CD14-positive monocyte (primary cell): ENCODE measurements at regions not wholly inside any gene's neighbourhood (a gene's known extent, or its start where the extent isn't known, plus 50 kb on each side); places are given as distances from the start of the nearest gene placed in this dataset.

Source experiments
- DNase-seq, 3 donors: peaks; one replicate each; pipeline ENCODE4 v3.0.0-alpha.2; 2011 to 2022
- H2AFZ ChIP-seq: 2 replicates; pipeline ENCODE4 v1.6.0; 2012; ENCODE audit warnings: mild to moderate bottlenecking, low read depth, low read length, inconsistent platforms; ENCODE audit not compliant: insufficient read depth, poor library complexity, severe bottlenecking
- H3K27ac ChIP-seq, 2 donors: 1 replicate in 1 of 2; 2 replicates in 1 of 2; pipeline ENCODE4 v1.5.1; 2012 to 2013; ENCODE audit warnings: low read length in 2 of 2, control low read depth in 1 of 2, inconsistent platforms in 1 of 2, low read depth in 1 of 2, mild to moderate bottlenecking in 1 of 2
- H3K27me3 ChIP-seq, 2 donors: one replicate each; pipeline versions ENCODE4 v1.6.0 to v1.6.1; 2011 to 2013; ENCODE audit warnings: low read length in 2 of 2; ENCODE audit not compliant: control insufficient read depth in 2 of 2, insufficient read depth in 2 of 2
- H3K36me3 ChIP-seq, 2 donors: replicated peaks in 1 of 2; 1 replicate in 1 of 2; 2 replicates in 1 of 2; pipeline versions ENCODE4 v1.5.1 to v1.6.1; 2012 to 2013; ENCODE audit warnings: low read length in 2 of 2, control low read depth in 1 of 2, inconsistent platforms in 1 of 2, mild to moderate bottlenecking in 1 of 2; ENCODE audit not compliant: insufficient read depth in 2 of 2, control insufficient read depth in 1 of 2
- H3K4me1 ChIP-seq, 2 donors: 1 replicate in 1 of 2; 2 replicates in 1 of 2; pipeline versions ENCODE4 v1.5.1 to v1.6.1; 2012 to 2013; ENCODE audit warnings: low read length in 2 of 2, control low read depth in 1 of 2, inconsistent platforms in 1 of 2, mild to moderate bottlenecking in 1 of 2, moderate library complexity in 1 of 2; ENCODE audit not compliant: insufficient read depth in 2 of 2, control insufficient read depth in 1 of 2
- H3K4me2 ChIP-seq: replicated peaks from 2 replicates; pipeline ENCODE3; 2012; ENCODE audit warnings: low read length, moderate library complexity, mild to moderate bottlenecking; ENCODE audit not compliant: poor library complexity, severe bottlenecking; ENCODE audit errors: extremely low read depth
- H3K4me3 ChIP-seq, 3 experiments: fragments of 200-600 bp in 1 of 3; sonication (generic) in 1 of 3; replicated peaks in 1 of 3; 1 replicate in 2 of 3; 2 replicates in 1 of 3; pipeline ENCODE4 v1.5.1; 2011 to 2013; ENCODE audit warnings: low read length in 3 of 3, mild to moderate bottlenecking in 3 of 3, control low read depth in 2 of 3, low read depth in 2 of 3, inconsistent platforms in 1 of 3, moderate library complexity in 1 of 3
- H3K79me2 ChIP-seq: 2 replicates; pipeline ENCODE4 v1.6.0; 2012; ENCODE audit warnings: mild to moderate bottlenecking, control low read depth, inconsistent platforms, low read length, moderate library complexity; ENCODE audit not compliant: insufficient read depth
- H3K9ac ChIP-seq: 2 replicates; pipeline ENCODE4 v1.6.0; 2017; ENCODE audit warnings: low read length, mild to moderate bottlenecking; ENCODE audit not compliant: insufficient read depth, poor library complexity, severe bottlenecking
- H3K9me3 ChIP-seq, 2 donors: replicated peaks in 1 of 2; 1 replicate in 1 of 2; 2 replicates in 1 of 2; pipeline versions ENCODE4 v1.5.1 to v1.6.1; 2012 to 2013; ENCODE audit warnings: low read length in 2 of 2, control low read depth in 1 of 2; ENCODE audit not compliant: control insufficient read depth in 1 of 2, insufficient read depth in 1 of 2
- H4K20me1 ChIP-seq: 2 replicates; pipeline ENCODE4 v1.6.0; 2012; ENCODE audit warnings: mild to moderate bottlenecking, low read length, control low read depth, moderate library complexity; ENCODE audit not compliant: insufficient read depth
- H3K27ac Mint-ChIP-seq, 7 donors: one replicate each; pipeline ENCODE4 v1.8.0; 2020; ENCODE audit warnings: mild to moderate bottlenecking in 7 of 7, mixed read lengths in 7 of 7, moderate library complexity in 6 of 7, inconsistent platforms in 2 of 7
- H3K27me3 Mint-ChIP-seq, 3 donors: one replicate each; pipeline ENCODE4 v1.8.0; 2021 to 2022; ENCODE audit warnings: low read depth in 3 of 3, mild to moderate bottlenecking in 3 of 3, mixed read lengths in 3 of 3, moderate library complexity in 3 of 3, inconsistent platforms in 1 of 3
- H3K36me3 Mint-ChIP-seq, 2 donors: one replicate each; pipeline ENCODE4 v1.8.0; 2020; ENCODE audit warnings: mixed read lengths in 2 of 2, inconsistent platforms in 1 of 2, mild to moderate bottlenecking in 1 of 2
- H3K4me1 Mint-ChIP-seq: one replicate; pipeline ENCODE4 v1.8.0; 2020; ENCODE audit warnings: mild to moderate bottlenecking, mixed read lengths
- H3K4me3 Mint-ChIP-seq, 2 donors: one replicate each; pipeline ENCODE4 v1.8.0; 2020; ENCODE audit warnings: mild to moderate bottlenecking in 2 of 2, mixed read lengths in 2 of 2, moderate library complexity in 1 of 2
- H3K9me3 Mint-ChIP-seq, 7 donors: one replicate each; pipeline ENCODE4 v1.8.0; 2020 to 2022; ENCODE audit warnings: mixed read lengths in 7 of 7, mild to moderate bottlenecking in 6 of 7, moderate library complexity in 6 of 7, inconsistent platforms in 2 of 7
- CTCF ChIP-seq: fragments of 200-600 bp; IDR thresholded peaks from one replicate; pipeline ENCODE4 v1.8.0; 2022; ENCODE audit warnings: antibody characterized with exemption, mild to moderate bottlenecking
- WGBS: methylation state at CpG from one replicate; pipeline ENCODE4 v1.1.5; 2013; ENCODE audit warnings: missing lambda C conversion rate; ENCODE audit not compliant: insufficient coverage; 5-methylcytosine and 5-hydroxymethylcytosine counted together
- intact Hi-C, 2 donors: fragments of 100-400 bp; cut with micrococcal nuclease; formaldehyde crosslinking; loops; one replicate each; pipeline versions ENCODE4 v1.15.0 to v1.15.1; 2023

- H3K36me3 ChIP-seq = no peaks in the 10 kb centered on the region
- Mint-ChIP-seq H3K27ac (no peak overlapping the region), H3K4me3 (no peak overlapping the region), H3K27me3 (peaks cover 5 to 9% (median 6%) of the 10 kb centered on the region in 3 donors), H3K4me1 (peaks cover 8% of the 10 kb centered on the region), H3K9me3 (peaks cover 9 to 20% (median 19%) of the 10 kb centered on the region in 7 donors), H3K36me3 (no peaks in the 10 kb centered on the region)
- no peak overlapping the region for H3K4me2 ChIP-seq
- no peak for TF ChIP-seq CTCF
- no peaks in the 10 kb centered on the region for H4K20me1 ChIP-seq
- no peaks in the 10 kb centered on the region for H3K27me3 ChIP-seq
- H3K9me3 ChIP-seq = peaks cover 14 to 21% of the 10 kb centered on the region in 2 donors
- intact Hi-C loops = no loop called here
- H3K9ac ChIP-seq = no peak overlapping the region
- DNase-seq = no peak
- H2AFZ ChIP-seq = no peak overlapping the region
- no peak overlapping the region for H3K4me3 ChIP-seq
- no peaks in the 10 kb centered on the region for H3K79me2 ChIP-seq
- no peak overlapping the region for H3K27ac ChIP-seq
- no peaks in the 10 kb centered on the region for H3K4me1 ChIP-seq
- WGBS = 96% methylated on average over 30 of the region's 32 CpGs
These were observed 88.4 kb downstream of the CTTN start for GRCh38 chr11:70486731-70487130.

- Histone ChIP-seq H3K27ac (no peak overlapping the region), H3K9ac (no peak overlapping the region), H3K4me2 (no peak overlapping the region), H3K4me3 (no peak overlapping the region), H3K79me2 (no peaks in the 10 kb centered on the region), H2AFZ (no peak overlapping the region), H3K9me3 (peaks cover 14 to 25% of the 10 kb centered on the region in 2 donors), H3K4me1 (no peaks in the 10 kb centered on the region), H3K36me3 (no peaks in the 10 kb centered on the region), H4K20me1 (no peaks in the 10 kb centered on the region), H3K27me3 (no peaks in the 10 kb centered on the region)
- H3K9me3 Mint-ChIP-seq = peaks cover 13 to 23% (median 20%) of the 10 kb centered on the region in 7 donors
- WGBS = 97% methylated on average over 19 of the region's 25 CpGs
- intact Hi-C loops = no loop called here
- no peaks in the 10 kb centered on the region for H3K36me3 Mint-ChIP-seq
- peaks cover 10% of the 10 kb centered on the region for H3K4me1 Mint-ChIP-seq
- no peak for TF ChIP-seq CTCF
- no peak overlapping the region for H3K27ac Mint-ChIP-seq
- DNase-seq = no peak
- H3K27me3 Mint-ChIP-seq = peaks cover 5 to 9% (median 6%) of the 10 kb centered on the region in 3 donors
- no peak overlapping the region for H3K4me3 Mint-ChIP-seq
These were observed 88.8 kb downstream of the CTTN start for GRCh38 chr11:70487160-70487559.
